CD14-positive monocyte (primary cell): ENCODE measurements at regions not wholly inside any gene's neighbourhood (a gene's known extent, or its start where the extent isn't known, plus 50 kb on each side); places are given as distances from the start of the nearest gene placed in this dataset.
A peak's percentile ranks its signal among the peaks of the same experiment; 100 is the strongest.

Source experiments
- DNase-seq, 3 donors: peaks; one replicate each; pipeline ENCODE4 v3.0.0-alpha.2; 2011 to 2022
- H2AFZ ChIP-seq: 2 replicates; pipeline ENCODE4 v1.6.0; 2012; ENCODE audit warnings: mild to moderate bottlenecking, low read depth, low read length, inconsistent platforms; ENCODE audit not compliant: insufficient read depth, poor library complexity, severe bottlenecking
- H3K27ac ChIP-seq, 2 donors: 1 replicate in 1 of 2; 2 replicates in 1 of 2; pipeline ENCODE4 v1.5.1; 2012 to 2013; ENCODE audit warnings: low read length in 2 of 2, control low read depth in 1 of 2, inconsistent platforms in 1 of 2, low read depth in 1 of 2, mild to moderate bottlenecking in 1 of 2
- H3K27me3 ChIP-seq, 2 donors: one replicate each; pipeline versions ENCODE4 v1.6.0 to v1.6.1; 2011 to 2013; ENCODE audit warnings: low read length in 2 of 2; ENCODE audit not compliant: control insufficient read depth in 2 of 2, insufficient read depth in 2 of 2
- H3K36me3 ChIP-seq, 2 donors: replicated peaks in 1 of 2; 1 replicate in 1 of 2; 2 replicates in 1 of 2; pipeline versions ENCODE4 v1.5.1 to v1.6.1; 2012 to 2013; ENCODE audit warnings: low read length in 2 of 2, control low read depth in 1 of 2, inconsistent platforms in 1 of 2, mild to moderate bottlenecking in 1 of 2; ENCODE audit not compliant: insufficient read depth in 2 of 2, control insufficient read depth in 1 of 2
- H3K4me1 ChIP-seq, 2 donors: 1 replicate in 1 of 2; 2 replicates in 1 of 2; pipeline versions ENCODE4 v1.5.1 to v1.6.1; 2012 to 2013; ENCODE audit warnings: low read length in 2 of 2, control low read depth in 1 of 2, inconsistent platforms in 1 of 2, mild to moderate bottlenecking in 1 of 2, moderate library complexity in 1 of 2; ENCODE audit not compliant: insufficient read depth in 2 of 2, control insufficient read depth in 1 of 2
- H3K4me2 ChIP-seq: replicated peaks from 2 replicates; pipeline ENCODE3; 2012; ENCODE audit warnings: low read length, moderate library complexity, mild to moderate bottlenecking; ENCODE audit not compliant: poor library complexity, severe bottlenecking; ENCODE audit errors: extremely low read depth
- H3K4me3 ChIP-seq, 3 experiments: fragments of 200-600 bp in 1 of 3; sonication (generic) in 1 of 3; replicated peaks in 1 of 3; 1 replicate in 2 of 3; 2 replicates in 1 of 3; pipeline ENCODE4 v1.5.1; 2011 to 2013; ENCODE audit warnings: low read length in 3 of 3, mild to moderate bottlenecking in 3 of 3, control low read depth in 2 of 3, low read depth in 2 of 3, inconsistent platforms in 1 of 3, moderate library complexity in 1 of 3
- H3K79me2 ChIP-seq: 2 replicates; pipeline ENCODE4 v1.6.0; 2012; ENCODE audit warnings: mild to moderate bottlenecking, control low read depth, inconsistent platforms, low read length, moderate library complexity; ENCODE audit not compliant: insufficient read depth
- H3K9ac ChIP-seq: 2 replicates; pipeline ENCODE4 v1.6.0; 2017; ENCODE audit warnings: low read length, mild to moderate bottlenecking; ENCODE audit not compliant: insufficient read depth, poor library complexity, severe bottlenecking
- H3K9me3 ChIP-seq, 2 donors: replicated peaks in 1 of 2; 1 replicate in 1 of 2; 2 replicates in 1 of 2; pipeline versions ENCODE4 v1.5.1 to v1.6.1; 2012 to 2013; ENCODE audit warnings: low read length in 2 of 2, control low read depth in 1 of 2; ENCODE audit not compliant: control insufficient read depth in 1 of 2, insufficient read depth in 1 of 2
- H4K20me1 ChIP-seq: 2 replicates; pipeline ENCODE4 v1.6.0; 2012; ENCODE audit warnings: mild to moderate bottlenecking, low read length, control low read depth, moderate library complexity; ENCODE audit not compliant: insufficient read depth
- H3K27ac Mint-ChIP-seq, 7 donors: one replicate each; pipeline ENCODE4 v1.8.0; 2020; ENCODE audit warnings: mild to moderate bottlenecking in 7 of 7, mixed read lengths in 7 of 7, moderate library complexity in 6 of 7, inconsistent platforms in 2 of 7
- H3K27me3 Mint-ChIP-seq, 3 donors: one replicate each; pipeline ENCODE4 v1.8.0; 2021 to 2022; ENCODE audit warnings: low read depth in 3 of 3, mild to moderate bottlenecking in 3 of 3, mixed read lengths in 3 of 3, moderate library complexity in 3 of 3, inconsistent platforms in 1 of 3
- H3K36me3 Mint-ChIP-seq, 2 donors: one replicate each; pipeline ENCODE4 v1.8.0; 2020; ENCODE audit warnings: mixed read lengths in 2 of 2, inconsistent platforms in 1 of 2, mild to moderate bottlenecking in 1 of 2
- H3K4me1 Mint-ChIP-seq: one replicate; pipeline ENCODE4 v1.8.0; 2020; ENCODE audit warnings: mild to moderate bottlenecking, mixed read lengths
- H3K4me3 Mint-ChIP-seq, 2 donors: one replicate each; pipeline ENCODE4 v1.8.0; 2020; ENCODE audit warnings: mild to moderate bottlenecking in 2 of 2, mixed read lengths in 2 of 2, moderate library complexity in 1 of 2
- H3K9me3 Mint-ChIP-seq, 7 donors: one replicate each; pipeline ENCODE4 v1.8.0; 2020 to 2022; ENCODE audit warnings: mixed read lengths in 7 of 7, mild to moderate bottlenecking in 6 of 7, moderate library complexity in 6 of 7, inconsistent platforms in 2 of 7
- WGBS: methylation state at CpG from one replicate; pipeline ENCODE4 v1.1.5; 2013; ENCODE audit warnings: missing lambda C conversion rate; ENCODE audit not compliant: insufficient coverage; 5-methylcytosine and 5-hydroxymethylcytosine counted together
- intact Hi-C, 2 donors: fragments of 100-400 bp; cut with micrococcal nuclease; formaldehyde crosslinking; loops; one replicate each; pipeline versions ENCODE4 v1.15.0 to v1.15.1; 2023
- TF ChIP-seq, protein P1 (sequence below): fragments of 200-600 bp; IDR thresholded peaks from one replicate; pipeline ENCODE4 v1.8.0; 2022; ENCODE audit warnings: antibody characterized with exemption, mild to moderate bottlenecking

DNA sequence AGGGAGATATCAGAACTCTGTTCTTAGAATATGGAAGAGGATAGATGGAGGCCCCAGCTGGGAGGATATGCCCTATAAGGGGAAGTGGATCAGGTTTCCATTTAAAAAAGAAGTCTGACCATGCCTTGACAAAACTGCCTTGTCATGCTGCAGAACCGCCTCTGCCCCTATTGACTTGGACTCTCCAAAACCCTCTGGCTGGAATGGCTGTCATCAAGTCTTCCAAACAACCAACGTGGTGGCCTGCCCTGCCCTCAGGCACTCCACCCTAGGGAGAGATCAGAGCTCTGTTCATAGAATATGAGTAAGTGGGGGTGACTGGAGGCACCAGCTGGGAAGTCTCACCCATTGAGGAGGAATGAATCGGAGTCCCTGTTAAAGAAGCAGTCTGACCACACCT lies 114.9 kb downstream of the VSIG4 start:
- Mint-ChIP-seq H3K4me3 (peak overlapping the region; percentile 19 to 34), H3K4me1 (peaks cover 47% of the 10 kb centered on the region), H3K27ac (peak overlapping the region in 5 of 7 donors; percentile 5 to 60 (median 24)), H3K9me3 (peaks cover 0 to 22% (median 5%) of the 10 kb centered on the region in 7 donors), H3K27me3 (peaks cover 0 to 64% (median 2%) of the 10 kb centered on the region in 3 donors), H3K36me3 (peaks cover 0 to 2% of the 10 kb centered on the region in 2 donors)
- H3K4me3 ChIP-seq, result peak overlapping the region in 1 of 3 experiments; percentile 38
- TF ChIP-seq, protein P1, sequence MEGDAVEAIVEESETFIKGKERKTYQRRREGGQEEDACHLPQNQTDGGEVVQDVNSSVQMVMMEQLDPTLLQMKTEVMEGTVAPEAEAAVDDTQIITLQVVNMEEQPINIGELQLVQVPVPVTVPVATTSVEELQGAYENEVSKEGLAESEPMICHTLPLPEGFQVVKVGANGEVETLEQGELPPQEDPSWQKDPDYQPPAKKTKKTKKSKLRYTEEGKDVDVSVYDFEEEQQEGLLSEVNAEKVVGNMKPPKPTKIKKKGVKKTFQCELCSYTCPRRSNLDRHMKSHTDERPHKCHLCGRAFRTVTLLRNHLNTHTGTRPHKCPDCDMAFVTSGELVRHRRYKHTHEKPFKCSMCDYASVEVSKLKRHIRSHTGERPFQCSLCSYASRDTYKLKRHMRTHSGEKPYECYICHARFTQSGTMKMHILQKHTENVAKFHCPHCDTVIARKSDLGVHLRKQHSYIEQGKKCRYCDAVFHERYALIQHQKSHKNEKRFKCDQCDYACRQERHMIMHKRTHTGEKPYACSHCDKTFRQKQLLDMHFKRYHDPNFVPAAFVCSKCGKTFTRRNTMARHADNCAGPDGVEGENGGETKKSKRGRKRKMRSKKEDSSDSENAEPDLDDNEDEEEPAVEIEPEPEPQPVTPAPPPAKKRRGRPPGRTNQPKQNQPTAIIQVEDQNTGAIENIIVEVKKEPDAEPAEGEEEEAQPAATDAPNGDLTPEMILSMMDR, result no peak
- WGBS, result no CpG with 5 or more reads among the region's 3 CpGs
- no peak overlapping the region for H3K9ac ChIP-seq
- H3K27me3 ChIP-seq, result peaks cover 0 to 49% of the 10 kb centered on the region in 2 donors
- H3K79me2 ChIP-seq, result no peaks in the 10 kb centered on the region
- DNase-seq, result peak; percentile 9 to 24 (median 15)
- H3K4me2 ChIP-seq, result peak overlapping the region; percentile 18
- H4K20me1 ChIP-seq, result no peaks in the 10 kb centered on the region
- H3K27ac ChIP-seq, result peak overlapping the region in 1 of 2 donors; percentile 39
- H3K36me3 ChIP-seq, result no peaks in the 10 kb centered on the region
- intact Hi-C loops, result no loop called here
- no peak overlapping the region for H2AFZ ChIP-seq
- peaks cover 30 to 47% of the 10 kb centered on the region in 2 donors for H3K4me1 ChIP-seq
- peaks cover 0 to 4% of the 10 kb centered on the region in 2 donors for H3K9me3 ChIP-seq

DNA sequence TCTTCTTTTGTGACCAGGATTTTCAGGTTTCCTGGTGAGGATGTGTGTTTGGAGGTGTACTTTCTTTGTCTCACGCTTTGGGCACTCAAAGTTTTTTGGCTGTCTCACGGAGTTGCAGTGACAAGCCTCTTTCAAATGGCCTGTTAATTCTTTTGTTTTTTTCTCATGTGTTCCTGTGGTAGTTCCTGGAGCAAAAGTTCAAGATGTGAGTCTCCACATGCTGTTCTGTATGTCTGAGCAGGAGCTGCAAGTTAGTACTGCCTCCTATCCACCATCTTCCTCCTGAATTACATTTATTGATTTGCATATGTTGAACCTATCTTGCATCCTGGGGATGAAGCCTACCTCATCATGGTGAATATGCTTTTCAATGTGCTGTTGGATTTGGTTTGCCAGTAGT lies 118.5 kb downstream of the VSIG4 start:
- Histone ChIP-seq H3K27me3 (peaks cover 0 to 48% of the 10 kb centered on the region in 2 donors), H3K4me1 (peaks cover 25 to 38% of the 10 kb centered on the region in 2 donors), H3K79me2 (no peaks in the 10 kb centered on the region), H2AFZ (no peak overlapping the region), H3K9me3 (peaks cover 4% of the 10 kb centered on the region in 2 donors), H4K20me1 (no peaks in the 10 kb centered on the region), H3K4me2 (no peak overlapping the region), H3K36me3 (no peaks in the 10 kb centered on the region), H3K4me3 (no peak overlapping the region), H3K9ac (no peak overlapping the region), H3K27ac (no peak overlapping the region)
- Mint-ChIP-seq H3K4me3 (no peak overlapping the region), H3K27ac (no peak overlapping the region), H3K9me3 (peaks cover 0 to 20% (median 7%) of the 10 kb centered on the region in 7 donors), H3K36me3 (no peaks in the 10 kb centered on the region), H3K4me1 (peaks cover 42% of the 10 kb centered on the region), H3K27me3 (peaks cover 0 to 67% (median 0%) of the 10 kb centered on the region in 3 donors)
- intact Hi-C loops, result no loop called here
- no CpG with 5 or more reads among the region's 2 CpGs for WGBS
- DNase-seq, result no peak
- TF ChIP-seq, protein P1, result no peak
